ENCODE measurements at regions not wholly inside any gene's neighbourhood (a gene's known extent, or its start where the extent isn't known, plus 50 kb on each side); places are given as distances from the start of the nearest gene placed in this dataset.

GRCh38 chr5:10124287-10124686 lies 125.4 kb downstream of the ATPSCKMT start (continued):
- TF ChIP-seq AKNA (CRISPR knock-in tag; IDR thresholded peaks at IDR 0.05; ENCODE audit: borderline replicate concordance) (no peak), SPEN (CRISPR knock-in tag; IDR thresholded peaks at IDR 0.05; ENCODE audit: low read depth) (no peak)

DNA sequence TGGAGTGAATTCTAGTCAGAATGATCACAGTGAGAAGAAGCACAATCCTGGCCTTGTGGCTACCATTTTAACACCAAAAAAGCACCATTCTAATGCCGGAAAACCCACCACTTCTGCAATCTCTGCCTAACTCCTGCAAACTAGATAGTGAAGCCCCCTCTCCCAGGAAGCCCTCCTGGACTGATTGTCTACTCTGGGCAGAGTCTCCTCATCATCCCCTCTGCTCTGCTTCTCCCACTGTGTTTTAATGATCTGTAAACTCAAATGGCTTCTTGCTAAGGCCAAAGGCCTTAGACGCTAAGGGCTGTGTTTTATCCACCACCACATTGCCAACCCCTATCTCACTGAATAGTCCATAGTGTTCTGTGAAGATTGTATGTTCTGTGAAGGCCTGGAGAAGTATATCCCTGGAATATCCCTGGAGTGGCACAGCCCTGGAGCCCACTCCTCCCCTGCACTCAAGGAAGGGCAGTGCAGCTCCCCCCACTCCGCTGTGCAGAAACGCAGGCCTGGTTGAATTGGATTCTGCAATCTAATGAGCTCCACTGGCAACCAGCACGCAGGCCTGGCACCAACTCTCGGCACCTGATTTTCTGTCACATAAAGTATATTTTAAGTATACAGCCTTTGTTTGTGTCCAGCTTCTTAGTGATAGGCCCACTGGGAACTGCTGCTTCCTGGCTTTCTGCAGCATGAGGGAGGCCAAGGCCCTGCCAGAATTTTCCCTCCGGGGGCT lies 126.3 kb downstream of the ATPSCKMT start:
- Histone ChIP-seq H4K20me1 (ENCODE audit: insufficient read depth, low read length) (no peaks in the 10 kb centered on the region), H3K27ac (ENCODE audit: extremely low read length, insufficient read depth, low read length) (no peak overlapping the region), H2AFZ (ENCODE audit: low read length) (no peak overlapping the region), H3K4me2 (ENCODE audit: low read depth, low read length) (no peak overlapping the region), H3K4me1 (ENCODE audit: insufficient read depth, low read length) (no peaks in the 10 kb centered on the region), H3K79me2 (ENCODE audit: insufficient read depth, low read length) (no peaks in the 10 kb centered on the region), H3K9ac (ENCODE audit: insufficient read depth, low read depth, low read length) (no peak overlapping the region), H3K4me3 (replicated peaks in 1 of 3; ENCODE audit: insufficient read depth in 1 of 3, low read depth in 2 of 3, low read length in 3 of 3) (no peak overlapping the region), H3K36me3 (replicated peaks in 1 of 2; ENCODE audit: control insufficient read depth in 1 of 2, insufficient read depth in 2 of 2, low read length in 2 of 2) (no peaks in the 10 kb centered on the region), H3K9me3 (ENCODE audit: low read length) (no peaks in the 10 kb centered on the region), H3K27me3 (ENCODE audit: control insufficient read depth in 1 of 2, insufficient read depth in 2 of 2, low read length in 2 of 2) (no peaks in the 10 kb centered on the region; a peak in 1 of 5 replicates)
- ATAC-seq: no peak
- DNase-seq (ENCODE audit: low spot score): no peak
- CTCF ChIA-PET (ENCODE audit: low intra/inter-chr PET ratio, low total read pairs): no interaction called here
- FAIRE-seq: no peak
- in situ Hi-C loops (cut with HindIII; ENCODE audit: extremely low pct_ligation_motif_present, low pct_unique_long_range_greater_than_20kb) (no loop called here), intact Hi-C loops (cut with micrococcal nuclease; ENCODE audit: unreplicated experiment) (no loop called here)
- POLR2A ChIA-PET: no interaction called here
- whole genome bisulfite sequencing (ENCODE audit: low lambda C conversion rate): 40% methylated on average over 3 of the region's 7 CpGs
- no peak for TF ChIP-seq BRF2 (CRISPR knock-in tag; IDR thresholded peaks at IDR 0.05)
- no peak for TF ChIP-seq RXRB (CRISPR knock-in tag; IDR thresholded peaks at IDR 0.05; ENCODE audit: borderline replicate concordance)
- no peak for TF ChIP-seq ZNF414 (CRISPR knock-in tag; IDR thresholded peaks at IDR 0.05)
- TF ChIP-seq ZNF747 (CRISPR knock-in tag; IDR thresholded peaks at IDR 0.05; ENCODE audit: borderline replicate concordance): no peak
- TF ChIP-seq, protein P1, sequence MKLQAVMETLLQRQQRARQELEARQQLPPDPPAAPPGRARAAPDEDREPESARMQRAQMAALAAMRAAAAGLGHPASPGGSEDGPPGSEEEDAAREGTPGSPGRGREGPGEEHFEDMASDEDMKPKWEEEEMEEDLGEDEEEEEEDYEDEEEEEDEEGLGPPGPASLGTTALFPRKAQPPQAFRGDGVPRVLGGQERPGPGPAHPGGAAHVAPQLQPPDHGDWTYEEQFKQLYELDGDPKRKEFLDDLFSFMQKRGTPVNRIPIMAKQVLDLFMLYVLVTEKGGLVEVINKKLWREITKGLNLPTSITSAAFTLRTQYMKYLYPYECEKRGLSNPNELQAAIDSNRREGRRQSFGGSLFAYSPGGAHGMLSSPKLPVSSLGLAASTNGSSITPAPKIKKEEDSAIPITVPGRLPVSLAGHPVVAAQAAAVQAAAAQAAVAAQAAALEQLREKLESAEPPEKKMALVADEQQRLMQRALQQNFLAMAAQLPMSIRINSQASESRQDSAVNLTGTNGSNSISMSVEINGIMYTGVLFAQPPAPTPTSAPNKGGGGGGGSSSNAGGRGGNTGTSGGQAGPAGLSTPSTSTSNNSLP (IDR thresholded peaks at IDR 0.05; ENCODE audit: low read depth, low read length): no peak
- BruUV-seq (replicated peaks): no TSS peak
